K562 (cell line): ENCODE measurements at regions not wholly inside any gene's neighbourhood (a gene's known extent, or its start where the extent isn't known, plus 50 kb on each side); places are given as distances from the start of the nearest gene placed in this dataset.

Experiments used
- ATAC-seq: fragments of 200-7000 bp; cut with Tn5 transposase; 3 replicates; pipeline ENCODE4 v1.9.1; 2020; ENCODE audit warnings: moderate library complexity
- BruUV-seq: library from RNA; stranded (reverse); fragments of 400-500 nt; replicated peaks from 2 replicates; lab custom pipeline; 2021; lab: Mats Ljungman, UMichigan
- CTCF ChIA-PET: fragments of 300-600 bp; formaldehyde crosslinking; extraction: SDS; loops from one replicate; lab custom pipeline; 2021; ENCODE audit warnings: low intra/inter-chr PET ratio; lab: Yijun Ruan, JAX
- POLR2A ChIA-PET: fragments of 300-600, 350-650 bp; sonication (Branson Sonifier 250); formaldehyde crosslinking; extraction: SDS; loops from one replicate; lab custom pipeline; 2021; ENCODE audit warnings: antibody characterized with exemption, inconsistent platforms; lab: Yijun Ruan, JAX
- DNase-seq, 4 experiments: peaks; one replicate each; pipeline versions ENCODE4 v3.0.0 to v3.0.0-alpha.2; 2011 to 2018; ENCODE audit warnings: low spot score in 3 of 4, mixed read lengths in 3 of 4; ENCODE audit errors: extremely low read depth in 1 of 4
- FAIRE-seq: peaks from 2 replicates; lab custom pipeline; 2011; peaks lifted over from hg19 to GRCh38; lab: Jason Lieb, UNC
- H2AFZ ChIP-seq: 2 replicates; pipeline ENCODE4 v1.6.0; 2011; ENCODE audit warnings: low read depth, low read length, control low read depth, inconsistent platforms
- H3K27ac ChIP-seq: fragments of 200-600 bp; 3 replicates; pipeline ENCODE4 v1.8.0; 2011; ENCODE audit warnings: low read depth, mild to moderate bottlenecking, control low read depth, inconsistent platforms, low read length, moderate library complexity, mixed read lengths; ENCODE audit errors: extremely low read depth
- H3K27me3 ChIP-seq, 2 experiments: fragments of 300-600 bp in 1 of 2; 2 replicates in 1 of 2; 3 replicates in 1 of 2; pipeline versions ENCODE4 v1.6.0 to v1.8.0; 2011; ENCODE audit warnings: inconsistent platforms in 2 of 2, low read length in 2 of 2, mild to moderate bottlenecking in 1 of 2, mixed read lengths in 1 of 2, moderate library complexity in 1 of 2; ENCODE audit not compliant: control insufficient read depth in 2 of 2, insufficient read depth in 2 of 2
- H3K36me3 ChIP-seq: fragments of 300-600 bp; 3 replicates; pipeline ENCODE4 v1.8.0; 2011; ENCODE audit warnings: mild to moderate bottlenecking, low read length, inconsistent platforms; ENCODE audit not compliant: control insufficient read depth, insufficient read depth
- H3K4me1 ChIP-seq, 2 experiments: fragments of 200-600 bp in 1 of 2; replicated peaks in 1 of 2; 2 replicates in 1 of 2; 3 replicates in 1 of 2; pipeline versions ENCODE4 v1.5.1 to v1.8.0; 2011; ENCODE audit warnings: inconsistent platforms in 2 of 2, low read length in 2 of 2, mild to moderate bottlenecking in 1 of 2, mixed read lengths in 1 of 2, moderate library complexity in 1 of 2; ENCODE audit not compliant: control insufficient read depth in 2 of 2, insufficient read depth in 2 of 2
- H3K4me2 ChIP-seq: 2 replicates; pipeline ENCODE4 v1.6.1; 2011; ENCODE audit warnings: low read length, control low read depth, inconsistent platforms, mixed read lengths; ENCODE audit not compliant: insufficient read depth
- H3K4me3 ChIP-seq: fragments of 200-600 bp; sonication (generic), shearing (Covaris generic); 2 replicates; pipeline ENCODE4 v1.5.1; 2016; ENCODE audit warnings: control low read depth, inconsistent platforms
- H3K79me2 ChIP-seq: fragments of 200-600 bp; 3 replicates; pipeline ENCODE4 v1.8.0; 2011; ENCODE audit warnings: low read length, inconsistent platforms; ENCODE audit not compliant: control insufficient read depth, insufficient read depth
- H3K9ac ChIP-seq, 2 experiments: 2 replicates each; pipeline versions ENCODE4 v1.6.0 to v1.6.1; 2011; ENCODE audit warnings: low read depth in 2 of 2, low read length in 2 of 2, control low read depth in 1 of 2, inconsistent platforms in 1 of 2, mild to moderate bottlenecking in 1 of 2, mixed read lengths in 1 of 2; ENCODE audit not compliant: insufficient read depth in 1 of 2
- H3K9me1 ChIP-seq: one replicate; pipeline ENCODE4 v1.6.0; 2011; ENCODE audit warnings: inconsistent platforms, mild to moderate bottlenecking, low read length, moderate library complexity; ENCODE audit not compliant: control insufficient read depth, insufficient read depth
- H3K9me3 ChIP-seq: replicated peaks from 2 replicates; pipeline ENCODE4 v1.5.1; 2011; ENCODE audit warnings: low read depth, low read length, inconsistent platforms; ENCODE audit not compliant: control insufficient read depth, insufficient read depth
- H4K20me1 ChIP-seq: replicated peaks from 2 replicates; pipeline ENCODE4 v1.6.1; 2011; ENCODE audit warnings: low read length, inconsistent platforms, mixed read lengths; ENCODE audit not compliant: control insufficient read depth, insufficient read depth
- CBX1 ChIP-seq: sonication (generic); IDR thresholded peaks from 2 replicates; pipeline ENCODE4 v1.6.1; 2016; ENCODE audit warnings: antibody characterized with exemption, low read depth, mild to moderate bottlenecking
- CBX2 ChIP-seq: fragments of 200-600 bp; sonication (generic); IDR thresholded peaks from one replicate; pipeline ENCODE4 v1.6.1; 2012; ENCODE audit warnings: mild to moderate bottlenecking, low read length, inconsistent platforms; ENCODE audit not compliant: insufficient read depth, poor library complexity, severe bottlenecking
- CSDE1 ChIP-seq, 2 experiments: fragments of 450-650 bp; IDR thresholded peaks; 2 replicates each; pipeline ENCODE4 v1.6.1; 2016; ENCODE audit warnings: mild to moderate bottlenecking in 1 of 2
- JUN ChIP-seq, 2 experiments: sonication (generic) in 1 of 2; formaldehyde crosslinking in 1 of 2; IDR thresholded peaks; 2 replicates each; pipeline versions ENCODE4 v1.6.1 to v1.8.0; 2012 to 2022; ENCODE audit warnings: borderline replicate concordance in 2 of 2, mild to moderate bottlenecking in 2 of 2, improper control_type of control experiment in 1 of 2, low read depth in 1 of 2, low read length in 1 of 2, missing genetic modification reagents in 1 of 2
- KAT2B ChIP-seq: IDR thresholded peaks from one replicate; pipeline ENCODE4 v1.6.1; 2012; ENCODE audit warnings: low read depth, mild to moderate bottlenecking, control low read depth, inconsistent platforms, low read length, moderate library complexity
- MCM7 ChIP-seq, 2 experiments: fragments of 450-650 bp; IDR thresholded peaks; 2 replicates each; pipeline ENCODE4 v1.6.1; 2016 to 2018
- RBFOX2 ChIP-seq: fragments of 200-400 bp; formaldehyde crosslinking; IDR thresholded peaks from 2 replicates; pipeline ENCODE4 v1.6.1; 2017; ENCODE audit warnings: low read depth, mild to moderate bottlenecking, low read length, moderate library complexity
- RFX7 ChIP-seq: fragments of 250-450 bp; sonication (Bioruptor Pico); IDR thresholded peaks from 2 replicates; pipeline ENCODE4 v1.5.1; 2021; ENCODE audit warnings: mild to moderate bottlenecking
- SIX5 ChIP-seq, 2 experiments: IDR thresholded peaks; 2 replicates each; pipeline ENCODE4 v1.6.1; 2011; ENCODE audit warnings: low read length in 2 of 2, borderline replicate concordance in 1 of 2, low read depth in 1 of 2, mild to moderate bottlenecking in 1 of 2, moderate library complexity in 1 of 2; ENCODE audit not compliant: insufficient read depth in 1 of 2
- SNIP1 ChIP-seq: fragments of 450-650 bp; IDR thresholded peaks from 2 replicates; pipeline ENCODE4 v1.7.1; 2017; ENCODE audit warnings: low read depth, mild to moderate bottlenecking
- SNRNP70 ChIP-seq: fragments of 200-400 bp; formaldehyde crosslinking; optimal IDR thresholded peaks from 2 replicates; pipeline ENCODE3; 2017; ENCODE audit warnings: low read depth, low read length
- TSC22D4 ChIP-seq: fragments of 450-650 bp; IDR thresholded peaks from 2 replicates; pipeline ENCODE4 v1.6.1; 2016; ENCODE audit warnings: missing genetic modification characterization, missing biosample characterization, control low read depth
- XRCC4 ChIP-seq: IDR thresholded peaks from one replicate; pipeline ENCODE4 v1.6.1; 2011; ENCODE audit not compliant: insufficient read depth, insufficient read length; ENCODE audit errors: extremely low read depth
- ZNF232 ChIP-seq: sonication (generic); formaldehyde crosslinking; IDR thresholded peaks from 2 replicates; pipeline ENCODE4 v1.8.0; 2022; ENCODE audit warnings: mild to moderate bottlenecking, missing genetic modification reagents
- ZNF263 ChIP-seq: sonication (generic); formaldehyde crosslinking; IDR thresholded peaks from 2 replicates; pipeline ENCODE4 v1.8.0; 2022; ENCODE audit warnings: mild to moderate bottlenecking, missing genetic modification reagents, borderline replicate concordance
- ZNF324 ChIP-seq: fragments of 250-450 bp; sonication (Bioruptor Pico); IDR thresholded peaks from 2 replicates; pipeline ENCODE4 v1.4.0; 2020; ENCODE audit warnings: mild to moderate bottlenecking
- ZNF766 ChIP-seq: fragments of 200-800 bp; sonication (Bioruptor generic); conservative IDR thresholded peaks from 2 replicates; pipeline ENCODE4 v1.6.1; 2016; ENCODE audit warnings: missing genetic modification characterization, missing compliant biosample characterization
- WGBS: fragments of 100-300 bp; shearing (Covaris generic); methylation state at CpG from one replicate; pipeline ENCODE4 v1.1.6; 2016; ENCODE audit warnings: low coverage, mixed read lengths; ENCODE audit not compliant: insufficient coverage; ENCODE audit errors: missing lambda C conversion rate; 5-methylcytosine and 5-hydroxymethylcytosine counted together
- in situ Hi-C: fragments of 300-500 bp; cut with MboI; formaldehyde crosslinking; loops from 4 replicates; pipeline ENCODE4 v1.15.0; 2018; ENCODE audit warnings: inconsistent platforms, mixed read lengths
- intact Hi-C: fragments of 100-400 bp; cut with micrococcal nuclease; formaldehyde crosslinking; loops from 2 replicates; pipeline ENCODE4 v1.14.2; 2022
- TF ChIP-seq, protein P1 (sequence below): fragments of 250-450 bp; sonication (Bioruptor Pico); IDR thresholded peaks from 2 replicates; pipeline ENCODE4 v1.4.0; 2020; ENCODE audit warnings: mild to moderate bottlenecking, moderate library complexity, borderline replicate concordance
- TF ChIP-seq, protein P2 (sequence below): sonication (generic); formaldehyde crosslinking; IDR thresholded peaks from 2 replicates; pipeline ENCODE4 v1.8.1; 2023; ENCODE audit warnings: mild to moderate bottlenecking, missing genetic modification reagents, moderate library complexity

DNA sequence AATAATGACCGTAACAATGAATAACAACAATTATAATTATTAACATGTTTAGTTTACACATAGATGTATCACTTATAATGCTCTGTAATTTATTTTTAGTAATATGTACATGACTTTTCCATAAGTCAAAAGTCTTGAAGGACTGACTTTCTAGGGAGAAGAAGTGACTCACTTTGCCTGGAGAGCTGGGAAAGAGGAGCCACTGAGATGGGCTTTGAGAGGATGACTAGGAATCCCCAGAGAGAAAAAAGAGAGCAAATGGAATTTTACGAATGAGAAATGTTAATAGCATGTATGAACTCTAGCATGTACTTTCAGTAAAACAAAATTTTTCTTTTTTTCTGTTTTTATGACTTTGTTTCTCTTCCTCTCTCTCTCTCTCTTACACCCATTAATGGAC is 67.8 kb upstream of the RALY start:
- ATAC-seq (no peak), DNase-seq (no peak), FAIRE-seq (no peak)
- Histone ChIP-seq H3K4me2 (no peak overlapping the region), H3K9ac (no peak overlapping the region), H3K79me2 (no peaks in the 10 kb centered on the region), H3K4me3 (no peak overlapping the region), H3K9me3 (no peaks in the 10 kb centered on the region), H3K36me3 (no peaks in the 10 kb centered on the region), H4K20me1 (no peaks in the 10 kb centered on the region), H3K9me1 (no peaks in the 10 kb centered on the region), H2AFZ (no peak overlapping the region), H3K27ac (no peak overlapping the region), H3K27me3 (peaks cover 41 to 47% of the 10 kb centered on the region in 2 experiments), H3K4me1 (no peaks in the 10 kb centered on the region; a peak in 1 of 5 replicates)
- WGBS: 3% methylated on average over 2 of the region's 2 CpGs
- TF ChIP-seq RFX7 (CRISPR knock-in tag) (no peak), SIX5 (IDR thresholded peaks at IDR 0.05; ENCODE audit: borderline replicate concordance in 1 of 2, insufficient read depth in 1 of 2, low read depth in 1 of 2, low read length in 2 of 2) (no peak), KAT2B (no peak), ZNF232 (CRISPR knock-in tag) (no peak), ZNF324 (CRISPR knock-in tag) (no peak), RBFOX2 (no peak), ZNF766 (CRISPR knock-in tag) (no peak), TSC22D4 (tag) (no peak), SNRNP70 (no peak), CBX2 (no peak), XRCC4 (no peak), JUN (IDR thresholded peaks at IDR 0.05; ENCODE audit: borderline replicate concordance, low read depth, low read length) (no peak), JUN (CRISPR knock-in tag; IDR thresholded peaks at IDR 0.05; ENCODE audit: borderline replicate concordance) (no peak), ZNF263 (CRISPR knock-in tag) (no peak), SNIP1 (no peak), CBX1 (no peak), MCM7 (IDR thresholded peaks at IDR 0.05) (no peak), CSDE1 (IDR thresholded peaks at IDR 0.05) (no peak)
- TF ChIP-seq, protein P1, sequence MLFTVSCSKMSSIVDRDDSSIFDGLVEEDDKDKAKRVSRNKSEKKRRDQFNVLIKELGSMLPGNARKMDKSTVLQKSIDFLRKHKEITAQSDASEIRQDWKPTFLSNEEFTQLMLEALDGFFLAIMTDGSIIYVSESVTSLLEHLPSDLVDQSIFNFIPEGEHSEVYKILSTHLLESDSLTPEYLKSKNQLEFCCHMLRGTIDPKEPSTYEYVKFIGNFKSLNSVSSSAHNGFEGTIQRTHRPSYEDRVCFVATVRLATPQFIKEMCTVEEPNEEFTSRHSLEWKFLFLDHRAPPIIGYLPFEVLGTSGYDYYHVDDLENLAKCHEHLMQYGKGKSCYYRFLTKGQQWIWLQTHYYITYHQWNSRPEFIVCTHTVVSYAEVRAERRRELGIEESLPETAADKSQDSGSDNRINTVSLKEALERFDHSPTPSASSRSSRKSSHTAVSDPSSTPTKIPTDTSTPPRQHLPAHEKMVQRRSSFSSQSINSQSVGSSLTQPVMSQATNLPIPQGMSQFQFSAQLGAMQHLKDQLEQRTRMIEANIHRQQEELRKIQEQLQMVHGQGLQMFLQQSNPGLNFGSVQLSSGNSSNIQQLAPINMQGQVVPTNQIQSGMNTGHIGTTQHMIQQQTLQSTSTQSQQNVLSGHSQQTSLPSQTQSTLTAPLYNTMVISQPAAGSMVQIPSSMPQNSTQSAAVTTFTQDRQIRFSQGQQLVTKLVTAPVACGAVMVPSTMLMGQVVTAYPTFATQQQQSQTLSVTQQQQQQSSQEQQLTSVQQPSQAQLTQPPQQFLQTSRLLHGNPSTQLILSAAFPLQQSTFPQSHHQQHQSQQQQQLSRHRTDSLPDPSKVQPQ (CRISPR knock-in tag): no peak
- TF ChIP-seq, protein P2, sequence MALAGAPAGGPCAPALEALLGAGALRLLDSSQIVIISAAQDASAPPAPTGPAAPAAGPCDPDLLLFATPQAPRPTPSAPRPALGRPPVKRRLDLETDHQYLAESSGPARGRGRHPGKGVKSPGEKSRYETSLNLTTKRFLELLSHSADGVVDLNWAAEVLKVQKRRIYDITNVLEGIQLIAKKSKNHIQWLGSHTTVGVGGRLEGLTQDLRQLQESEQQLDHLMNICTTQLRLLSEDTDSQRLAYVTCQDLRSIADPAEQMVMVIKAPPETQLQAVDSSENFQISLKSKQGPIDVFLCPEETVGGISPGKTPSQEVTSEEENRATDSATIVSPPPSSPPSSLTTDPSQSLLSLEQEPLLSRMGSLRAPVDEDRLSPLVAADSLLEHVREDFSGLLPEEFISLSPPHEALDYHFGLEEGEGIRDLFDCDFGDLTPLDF (CRISPR knock-in tag): no peak
- CTCF ChIA-PET: no interaction called here
- intact Hi-C loops: loop anchor here (10.0 kb wide), 1 partner anchor 131 kb away; no protein-coding TSS in a partner anchor
- in situ Hi-C loops: loop anchor here (10.0 kb wide), 1 partner anchor 149 kb away; no protein-coding TSS in a partner anchor
- no TSS peak for BruUV-seq
- POLR2A ChIA-PET: no interaction called here
